ENCODE measurements at regions not wholly inside any gene's neighbourhood (a gene's known extent, or its start where the extent isn't known, plus 50 kb on each side); places are given as distances from the start of the nearest gene placed in this dataset.

DNA sequence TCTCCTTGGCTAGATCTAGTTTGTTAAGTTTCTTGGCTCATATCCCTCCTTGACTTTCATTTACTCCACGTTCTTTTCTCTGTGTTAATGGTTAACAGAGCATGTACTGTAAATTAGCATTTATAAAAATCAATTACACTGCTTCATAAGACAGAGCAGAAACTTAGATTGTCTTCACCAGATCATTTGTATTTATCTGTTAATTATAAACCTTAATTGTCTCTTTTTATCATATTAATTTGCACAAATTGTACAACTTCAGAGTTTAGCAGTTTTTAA is 221.2 kb upstream of the EGLN3 start:
- no peak for TF ChIP-seq GATA2 (IDR thresholded peaks at IDR 0.05; ENCODE audit: low read depth, low read length)
- TF ChIP-seq GATA3 (IDR thresholded peaks at IDR 0.05; ENCODE audit: low read depth, low read length), result no peak

All from SH-SY5Y (cell line).